Duodenal mucosa (tissue), 2 donors: ENCODE measurements at regions not wholly inside any gene's neighbourhood (a gene's known extent, or its start where the extent isn't known, plus 50 kb on each side); places are given as distances from the start of the nearest gene placed in this dataset.

Experiments used
- H3K27ac ChIP-seq: one replicate; pipeline ENCODE4 v1.7.0; 2013; ENCODE audit warnings: low read depth, low read length
- H3K27me3 ChIP-seq, 2 donors: one replicate each; pipeline ENCODE4 v1.7.0; 2013; ENCODE audit warnings: low read length in 2 of 2, control low read depth in 1 of 2; ENCODE audit not compliant: insufficient read depth in 2 of 2, control insufficient read depth in 1 of 2
- H3K36me3 ChIP-seq, 2 donors: one replicate each; pipeline ENCODE4 v1.7.0; 2013; ENCODE audit warnings: low read length in 2 of 2, control low read depth in 1 of 2; ENCODE audit not compliant: insufficient read depth in 2 of 2, control insufficient read depth in 1 of 2
- H3K4me1 ChIP-seq, 2 donors: one replicate each; pipeline ENCODE4 v1.7.0; 2013; ENCODE audit warnings: low read length in 2 of 2, control low read depth in 1 of 2; ENCODE audit not compliant: insufficient read depth in 2 of 2, control insufficient read depth in 1 of 2
- H3K4me3 ChIP-seq, 2 donors: one replicate each; pipeline ENCODE4 v1.7.0; 2013; ENCODE audit warnings: low read length in 2 of 2, low read depth in 1 of 2
- H3K9ac ChIP-seq, 2 donors: one replicate each; pipeline ENCODE4 v1.7.0; 2013; ENCODE audit warnings: low read length in 2 of 2, low read depth in 1 of 2
- H3K9me3 ChIP-seq, 2 donors: one replicate each; pipeline ENCODE4 v1.7.0; 2013; ENCODE audit warnings: low read length in 2 of 2, control low read depth in 1 of 2; ENCODE audit not compliant: control insufficient read depth in 1 of 2

DNA sequence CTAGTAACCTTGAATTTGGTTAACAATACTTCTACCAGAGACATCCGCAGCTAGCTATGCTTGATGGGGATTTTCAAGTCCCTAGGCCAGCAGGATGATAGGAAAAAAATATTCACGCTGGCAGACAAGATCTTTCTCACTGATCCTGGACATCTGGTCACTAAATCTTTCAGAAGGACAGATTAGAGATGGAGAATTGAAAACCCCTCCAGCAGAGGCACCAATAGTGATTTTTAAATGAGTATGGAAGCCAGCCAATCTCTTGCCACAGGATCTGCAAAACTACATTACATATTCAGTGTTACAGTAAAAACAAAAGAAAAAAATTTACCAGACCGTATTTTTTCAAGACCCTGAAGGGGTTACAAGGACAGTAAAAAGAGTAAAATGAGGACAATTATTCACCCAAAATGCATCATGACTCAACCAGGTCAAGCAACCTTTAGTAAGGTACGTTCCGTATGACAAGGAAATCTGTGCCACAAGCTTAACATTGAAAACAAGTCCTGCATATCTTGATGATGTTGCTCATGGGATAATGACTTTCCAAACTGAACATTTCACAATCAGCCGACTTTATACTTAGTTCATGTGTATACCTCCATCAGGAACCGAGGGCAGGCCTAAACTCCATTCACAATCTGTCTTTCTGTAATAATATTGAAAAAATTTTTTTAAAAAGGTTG lies 239.5 kb downstream of the GXYLT1 start:
- no peaks in the 10 kb centered on the region for H3K4me1 ChIP-seq
- no peaks in the 10 kb centered on the region for H3K9me3 ChIP-seq
- no peak overlapping the region for H3K27ac ChIP-seq
- no peak overlapping the region for H3K9ac ChIP-seq
- no peaks in the 10 kb centered on the region for H3K36me3 ChIP-seq
- H3K27me3 ChIP-seq = no peaks in the 10 kb centered on the region
- no peak overlapping the region for H3K4me3 ChIP-seq

DNA sequence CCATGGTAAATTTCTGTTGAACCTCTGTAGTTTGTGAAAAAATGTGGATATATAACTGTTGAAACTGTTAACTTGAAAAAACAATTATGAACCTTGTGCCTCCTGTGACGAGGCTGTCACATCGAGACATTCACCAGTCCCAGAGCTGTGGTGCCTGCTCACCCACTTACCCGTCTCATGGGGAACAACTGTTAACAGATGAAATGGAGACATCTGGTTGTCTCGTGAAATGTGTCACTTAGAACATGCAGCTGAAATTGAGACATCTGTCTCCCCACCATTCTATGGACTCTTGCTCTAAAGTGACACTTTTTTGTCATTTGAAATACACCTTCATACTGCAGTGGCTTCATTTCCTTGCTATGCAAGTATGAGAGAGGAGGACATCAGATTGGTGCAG lies 240.6 kb downstream of the GXYLT1 start:
- no peak overlapping the region for H3K4me3 ChIP-seq
- H3K27me3 ChIP-seq = no peaks in the 10 kb centered on the region
- H3K27ac ChIP-seq = no peak overlapping the region
- H3K9ac ChIP-seq = no peak overlapping the region
- no peaks in the 10 kb centered on the region for H3K36me3 ChIP-seq
- H3K4me1 ChIP-seq = no peaks in the 10 kb centered on the region
- no peaks in the 10 kb centered on the region for H3K9me3 ChIP-seq

DNA sequence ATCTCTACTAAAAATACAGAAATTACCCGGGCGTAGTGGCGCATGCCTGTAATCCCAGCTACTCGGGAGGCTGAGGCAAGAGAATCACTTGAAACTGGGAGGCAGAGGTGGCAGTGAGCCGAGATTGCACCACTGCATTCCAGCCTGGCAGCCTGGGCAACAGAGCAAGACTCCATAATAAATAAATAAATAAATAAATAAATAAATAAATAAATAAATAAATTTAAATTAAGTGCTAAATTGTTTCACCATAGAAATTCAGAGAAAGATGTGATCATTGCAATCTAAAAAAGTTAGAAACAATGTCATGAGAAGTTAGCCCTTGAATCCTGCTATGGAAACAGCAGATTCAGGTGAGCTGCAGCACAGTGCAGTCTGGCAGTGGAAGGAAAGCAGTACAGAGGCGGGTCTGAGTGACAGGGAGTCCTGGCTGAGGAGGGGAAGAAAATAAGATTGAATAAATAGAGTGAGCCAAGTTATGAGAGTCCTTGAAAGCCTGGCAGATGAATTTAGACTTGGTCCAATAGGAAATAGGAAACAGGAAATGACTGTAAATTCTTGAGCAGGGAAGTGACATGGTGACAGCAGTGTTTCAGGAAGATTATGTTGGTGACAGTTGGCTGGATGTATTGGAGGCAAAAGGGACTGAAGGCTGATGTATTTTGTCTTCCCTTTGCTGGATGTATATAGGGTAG lies 241.5 kb downstream of the GXYLT1 start:
- Histone ChIP-seq H3K9ac (no peak overlapping the region), H3K9me3 (no peaks in the 10 kb centered on the region), H3K36me3 (no peaks in the 10 kb centered on the region), H3K4me3 (no peak overlapping the region), H3K27ac (no peak overlapping the region), H3K4me1 (no peaks in the 10 kb centered on the region), H3K27me3 (no peaks in the 10 kb centered on the region)

DNA sequence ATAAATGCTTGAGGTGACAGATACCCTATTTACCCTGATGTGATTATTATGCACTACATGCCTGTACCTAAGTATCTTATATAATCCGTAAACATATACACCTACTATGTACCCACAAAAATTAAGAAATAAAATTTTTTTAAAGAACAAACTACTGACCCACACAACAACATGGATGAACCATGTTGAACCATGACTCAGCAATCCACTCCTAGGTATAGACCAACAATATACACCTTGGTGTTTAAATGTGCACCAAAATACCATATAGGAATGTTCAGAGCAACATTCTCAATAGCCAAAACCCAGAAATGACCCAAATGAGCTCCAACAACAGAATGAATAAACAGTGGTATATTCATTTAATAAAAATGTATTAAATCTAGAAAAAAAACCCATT lies 245.1 kb downstream of the GXYLT1 start:
- Histone ChIP-seq H3K27ac (no peak overlapping the region), H3K4me1 (no peaks in the 10 kb centered on the region), H3K9ac (no peak overlapping the region), H3K9me3 (no peaks in the 10 kb centered on the region), H3K36me3 (no peaks in the 10 kb centered on the region), H3K4me3 (no peak overlapping the region), H3K27me3 (no peaks in the 10 kb centered on the region)

DNA sequence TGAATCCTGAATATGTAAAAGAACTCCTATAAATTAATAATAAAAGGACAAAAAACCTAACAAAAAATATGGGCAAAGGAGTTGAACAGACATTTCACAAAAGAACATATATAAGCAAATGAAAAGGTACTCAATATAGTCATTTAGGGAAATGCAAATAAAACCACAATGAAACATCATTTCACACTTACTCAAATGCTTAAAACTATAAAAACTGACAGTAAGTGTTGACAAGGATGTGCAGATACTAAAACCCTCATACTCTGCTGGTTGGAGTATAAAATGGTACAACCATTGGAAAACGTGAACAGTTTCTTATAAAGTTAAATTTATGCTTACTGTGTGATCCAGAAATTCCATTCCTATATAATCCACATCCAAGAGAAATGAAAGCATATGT lies 247.1 kb downstream of the GXYLT1 start:
- Histone ChIP-seq H3K27me3 (no peaks in the 10 kb centered on the region), H3K4me1 (no peaks in the 10 kb centered on the region), H3K9me3 (no peaks in the 10 kb centered on the region), H3K36me3 (no peaks in the 10 kb centered on the region), H3K9ac (no peak overlapping the region), H3K27ac (no peak overlapping the region), H3K4me3 (no peak overlapping the region)

DNA sequence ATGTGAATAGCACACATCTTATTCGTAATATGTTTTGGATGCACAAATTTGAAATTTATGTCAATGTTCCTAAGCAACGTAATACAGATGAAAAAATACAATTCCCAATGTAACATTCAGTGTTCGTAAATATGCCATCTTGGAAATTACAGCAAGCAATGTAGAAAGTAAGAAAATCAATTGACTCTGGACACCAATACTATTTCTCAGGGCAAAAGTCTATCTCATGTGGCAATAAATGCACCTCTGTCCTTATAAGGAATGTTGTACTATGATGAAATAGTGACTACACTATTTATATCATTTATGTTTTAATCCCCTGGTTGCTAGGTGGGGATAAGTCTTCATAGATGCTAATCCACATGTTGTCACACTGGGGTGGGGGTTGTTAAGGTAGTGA lies 251.2 kb downstream of the GXYLT1 start:
- H3K4me1 ChIP-seq = no peaks in the 10 kb centered on the region
- H3K9ac ChIP-seq = no peak overlapping the region
- no peak overlapping the region for H3K4me3 ChIP-seq
- H3K36me3 ChIP-seq = no peaks in the 10 kb centered on the region
- no peak overlapping the region for H3K27ac ChIP-seq
- H3K27me3 ChIP-seq = no peaks in the 10 kb centered on the region
- no peaks in the 10 kb centered on the region for H3K9me3 ChIP-seq

DNA sequence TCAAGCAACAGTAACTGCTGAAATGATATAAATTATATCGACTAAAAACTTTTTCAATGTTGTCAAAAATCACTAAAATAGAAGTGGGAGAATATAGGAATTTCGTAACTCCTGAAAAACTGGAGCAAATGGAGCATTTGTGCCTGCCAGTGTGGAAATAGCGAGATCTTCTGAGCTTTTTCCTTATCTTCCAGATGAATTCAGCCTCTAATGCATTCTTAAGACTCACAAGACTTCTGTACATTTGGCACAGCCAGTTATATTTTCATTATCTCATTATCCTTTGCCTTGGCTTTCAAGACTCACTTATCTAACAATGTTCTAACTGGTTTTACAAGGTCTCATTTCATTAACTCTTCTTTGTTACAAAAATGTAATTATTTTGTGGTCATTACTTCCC lies 252.4 kb downstream of the GXYLT1 start:
- no peaks in the 10 kb centered on the region for H3K4me1 ChIP-seq
- H3K4me3 ChIP-seq = no peak overlapping the region
- H3K27me3 ChIP-seq = no peaks in the 10 kb centered on the region
- no peak overlapping the region for H3K9ac ChIP-seq
- no peaks in the 10 kb centered on the region for H3K36me3 ChIP-seq
- no peaks in the 10 kb centered on the region for H3K9me3 ChIP-seq
- H3K27ac ChIP-seq = no peak overlapping the region

DNA sequence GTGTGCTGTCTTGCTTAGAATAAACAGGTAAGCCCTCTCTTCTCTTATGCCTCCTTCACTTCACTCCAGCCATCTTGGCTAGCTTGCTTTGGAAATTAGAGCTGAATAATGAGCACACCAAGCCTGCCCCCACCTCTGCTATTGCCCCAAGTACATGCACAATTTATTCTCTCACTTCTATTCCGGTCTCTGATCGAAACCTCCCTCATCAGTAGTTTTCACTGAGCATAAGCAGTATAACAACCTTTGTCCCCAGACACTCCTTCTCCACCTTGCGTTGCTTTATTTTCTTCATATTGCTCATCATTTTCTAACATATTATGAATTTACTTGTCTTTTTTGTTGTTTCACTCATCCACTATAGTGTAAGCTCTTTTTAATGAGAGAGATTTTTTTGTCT lies 253.4 kb downstream of the GXYLT1 start:
- H3K27me3 ChIP-seq = no peaks in the 10 kb centered on the region
- H3K4me3 ChIP-seq = no peak overlapping the region
- no peaks in the 10 kb centered on the region for H3K4me1 ChIP-seq
- H3K27ac ChIP-seq = no peak overlapping the region
- H3K9ac ChIP-seq = no peak overlapping the region
- H3K36me3 ChIP-seq = no peaks in the 10 kb centered on the region
- no peaks in the 10 kb centered on the region for H3K9me3 ChIP-seq

DNA sequence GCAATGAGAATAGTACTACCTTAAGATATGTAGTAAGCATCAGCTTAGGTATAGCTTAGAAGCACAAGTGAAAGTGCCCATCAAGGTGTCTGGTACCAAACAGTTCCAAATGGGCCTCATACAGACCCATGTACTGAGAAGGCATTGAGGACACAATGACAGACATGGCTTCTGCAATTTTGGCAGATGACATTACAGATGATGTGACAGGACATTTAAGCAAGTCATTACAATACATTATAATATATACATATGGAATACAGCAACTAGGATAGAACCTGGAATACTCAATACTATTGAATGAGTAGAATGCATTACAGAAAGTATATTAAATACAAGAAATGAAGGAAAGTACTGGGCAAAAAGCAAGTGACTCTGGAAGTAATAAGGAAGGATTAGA lies 256.4 kb downstream of the GXYLT1 start:
- H3K36me3 ChIP-seq = no peaks in the 10 kb centered on the region
- H3K27me3 ChIP-seq = no peaks in the 10 kb centered on the region
- H3K4me3 ChIP-seq = no peak overlapping the region
- H3K9ac ChIP-seq = no peak overlapping the region
- no peaks in the 10 kb centered on the region for H3K4me1 ChIP-seq
- H3K27ac ChIP-seq = no peak overlapping the region
- no peaks in the 10 kb centered on the region for H3K9me3 ChIP-seq

DNA sequence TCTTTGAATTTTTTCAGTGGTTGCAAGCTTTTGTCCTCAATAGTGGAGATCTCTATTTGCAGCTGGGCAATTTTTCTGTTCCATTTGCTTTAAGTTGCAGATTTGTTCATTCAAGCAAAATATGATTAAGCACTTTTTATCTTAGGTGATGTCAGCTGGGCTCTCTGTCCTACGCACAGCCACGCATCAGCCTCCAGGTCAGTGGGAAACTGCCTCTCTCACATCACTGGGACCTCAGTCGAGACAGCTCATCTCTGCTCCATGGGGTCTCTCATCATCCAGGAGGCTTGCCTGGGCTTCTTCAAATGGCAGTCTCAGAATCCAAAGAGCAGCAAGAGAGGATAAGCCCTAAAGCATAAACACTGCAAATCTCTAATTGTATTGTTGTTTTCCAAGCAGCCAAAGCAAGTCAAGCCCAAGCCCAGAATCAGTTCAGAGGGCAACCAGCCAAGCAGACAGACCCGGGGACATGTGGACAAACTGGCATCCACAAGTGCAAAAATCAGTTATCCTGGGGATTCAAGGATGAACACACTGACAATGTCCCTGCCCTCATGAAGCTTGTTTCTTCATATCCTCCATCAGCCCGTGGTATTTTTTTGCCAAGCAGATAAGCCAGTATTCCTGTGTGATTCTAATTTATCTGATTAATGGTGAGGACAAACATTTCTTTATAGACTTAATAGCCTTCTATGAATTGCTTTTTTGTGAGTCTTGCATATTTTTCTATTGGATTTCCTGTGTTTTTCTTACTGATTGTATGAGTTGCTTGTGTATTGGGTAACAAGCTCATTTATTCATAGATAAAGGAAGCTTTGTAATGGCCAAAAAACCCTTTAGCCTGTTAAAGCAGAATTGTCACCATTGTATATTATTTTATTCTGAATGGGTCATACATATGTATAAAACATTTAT lies 262.5 kb downstream of the GXYLT1 start:
- Histone ChIP-seq H3K27me3 (no peaks in the 10 kb centered on the region), H3K4me1 (no peaks in the 10 kb centered on the region), H3K27ac (no peak overlapping the region), H3K9me3 (no peaks in the 10 kb centered on the region), H3K9ac (no peak overlapping the region), H3K4me3 (no peak overlapping the region), H3K36me3 (no peaks in the 10 kb centered on the region)
